SJCRH30 (cell line): ENCODE measurements at regions not wholly inside any gene's neighbourhood (a gene's known extent, or its start where the extent isn't known, plus 50 kb on each side); places are given as distances from the start of the nearest gene placed in this dataset.
A peak's percentile ranks its signal among the peaks of the same experiment; 100 is the strongest.
"Not testable (repeated sequence)": the region's sequence is repeated elsewhere in the genome, so short reads cannot be mapped to it uniquely, and the experiment has no call there.

Experiments used
- DNase-seq, 2 experiments: peaks; one replicate each; pipeline ENCODE4 v3.0.0-alpha.2; 2015 to 2020
- H3K27ac ChIP-seq: fragments of 250-450 bp; sonication (Bioruptor Pico); 2 replicates; pipeline ENCODE4 v1.5.1; 2020; ENCODE audit warnings: mild to moderate bottlenecking, moderate library complexity
- H3K27me3 ChIP-seq: fragments of 250-450 bp; sonication (Bioruptor Pico); 2 replicates; pipeline ENCODE4 v1.5.1; 2020; ENCODE audit warnings: mild to moderate bottlenecking, moderate library complexity
- H3K36me3 ChIP-seq: fragments of 250-450 bp; sonication (Bioruptor Pico); 2 replicates; pipeline ENCODE4 v1.5.1; 2020; ENCODE audit warnings: mild to moderate bottlenecking, moderate library complexity
- H3K4me1 ChIP-seq: fragments of 250-450 bp; sonication (Bioruptor Pico); 2 replicates; pipeline ENCODE4 v1.5.1; 2020; ENCODE audit warnings: mild to moderate bottlenecking, moderate library complexity
- H3K4me3 ChIP-seq: fragments of 250-450 bp; sonication (Bioruptor Pico); 2 replicates; pipeline ENCODE4 v1.5.1; 2020; ENCODE audit warnings: mild to moderate bottlenecking, moderate library complexity
- H3K9me3 ChIP-seq: fragments of 250-450 bp; sonication (Bioruptor Pico); replicated peaks from 2 replicates; pipeline ENCODE4 v1.5.1; 2020; ENCODE audit warnings: mild to moderate bottlenecking, moderate library complexity

DNA sequence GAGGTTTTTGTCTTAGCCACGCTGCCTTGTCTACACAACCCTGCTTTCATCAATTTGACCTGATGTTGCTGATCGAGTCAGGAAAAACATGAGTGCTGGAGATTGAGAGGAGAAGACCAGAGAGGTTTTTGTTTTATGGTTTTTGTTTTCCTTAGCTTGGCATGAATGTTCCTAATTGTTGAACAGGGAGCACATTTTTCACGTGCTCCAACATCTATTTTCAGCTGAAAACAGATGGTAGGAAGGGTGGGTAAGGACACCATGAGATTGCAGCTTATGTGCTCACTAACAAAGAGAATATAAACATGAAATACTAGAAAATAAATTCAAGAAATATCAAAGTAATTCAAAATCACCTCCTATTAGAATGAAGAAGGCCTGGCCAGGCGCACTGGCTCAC lies 79.9 kb upstream of the LMCD1 start:
- no peak for DNase-seq
- H3K4me1 ChIP-seq, result no peaks in the 10 kb centered on the region
- no peaks in the 10 kb centered on the region for H3K36me3 ChIP-seq
- no peak overlapping the region for H3K27ac ChIP-seq
- peaks cover 5% of the 10 kb centered on the region; the same call in 1 of the 2 replicates for H3K9me3 ChIP-seq
- no peak overlapping the region for H3K4me3 ChIP-seq
- no peaks in the 10 kb centered on the region for H3K27me3 ChIP-seq

- Histone ChIP-seq H3K4me1 (no peaks in the 10 kb centered on the region), H3K27ac (no peak overlapping the region), H3K27me3 (no peaks in the 10 kb centered on the region), H3K36me3 (no peaks in the 10 kb centered on the region), H3K4me3 (no peak overlapping the region), H3K9me3 (peaks cover 5% of the 10 kb centered on the region; the same call in 1 of the 2 replicates)
- DNase-seq, result no peak
These were observed 78.3 kb upstream of the LMCD1 start for GRCh38 chr3:8423307-8423706.

- H3K4me1 ChIP-seq, result no peaks in the 10 kb centered on the region
- no peak for DNase-seq
- no peak overlapping the region for H3K4me3 ChIP-seq
- no peak overlapping the region for H3K27ac ChIP-seq
- H3K36me3 ChIP-seq, result no peaks in the 10 kb centered on the region
- peaks cover 5% of the 10 kb centered on the region; the same call in 1 of the 2 replicates for H3K9me3 ChIP-seq
- no peaks in the 10 kb centered on the region for H3K27me3 ChIP-seq
These were observed 77.3 kb upstream of the LMCD1 start for GRCh38 chr3:8424281-8424680.

GRCh38 chr3:8436661-8437287 lies 64.8 kb upstream of the LMCD1 start:
- Histone ChIP-seq H3K4me3 (no peak overlapping the region), H3K4me1 (no peaks in the 10 kb centered on the region), H3K27ac (no peak overlapping the region), H3K9me3 (peaks cover 6% of the 10 kb centered on the region), H3K36me3 (no peaks in the 10 kb centered on the region), H3K27me3 (no peaks in the 10 kb centered on the region)
- DNase-seq, result no peak

GRCh38 chr3:8438507-8439079 lies 63.0 kb upstream of the LMCD1 start:
- DNase-seq, result no peak
- H3K27me3 ChIP-seq, result no peaks in the 10 kb centered on the region
- peaks cover 6% of the 10 kb centered on the region for H3K9me3 ChIP-seq
- H3K36me3 ChIP-seq, result no peaks in the 10 kb centered on the region
- peaks cover 15% of the 10 kb centered on the region for H3K4me1 ChIP-seq
- no peak overlapping the region for H3K27ac ChIP-seq
- no peak overlapping the region for H3K4me3 ChIP-seq

DNA sequence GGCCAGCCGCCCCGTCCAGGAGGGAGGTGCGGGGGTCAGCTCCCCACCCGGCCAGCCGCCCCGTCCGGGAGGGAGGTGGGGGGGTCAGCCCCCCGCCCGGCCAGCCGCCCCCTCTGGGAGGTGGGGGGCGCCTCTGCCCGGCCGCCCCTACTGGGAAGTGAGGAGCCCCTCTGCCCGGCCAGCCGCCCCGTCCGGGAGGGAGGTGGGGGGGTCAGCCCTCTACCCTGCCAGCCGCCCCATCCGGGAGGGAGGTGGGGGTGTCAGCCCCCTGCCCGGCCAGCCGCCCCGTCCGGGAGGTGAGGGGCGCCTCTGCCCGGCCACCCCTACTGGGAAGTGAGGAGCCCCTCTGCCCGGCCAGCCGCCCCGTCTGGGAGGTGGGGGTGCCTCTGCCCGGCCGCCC lies 61.5 kb upstream of the LMCD1 start:
- H3K4me3 ChIP-seq, H3K36me3 ChIP-seq, H3K27me3 ChIP-seq, H3K27ac ChIP-seq, DNase-seq, H3K9me3 ChIP-seq: not testable (repeated sequence)
- H3K4me1 ChIP-seq, result peaks cover 23% of the 10 kb centered on the region

GRCh38 chr3:8441969-8442559 lies 59.6 kb upstream of the LMCD1 start:
- H3K4me3 ChIP-seq, result no peak overlapping the region
- H3K4me1 ChIP-seq, result peaks cover 23% of the 10 kb centered on the region
- no peaks in the 10 kb centered on the region for H3K27me3 ChIP-seq
- no peaks in the 10 kb centered on the region for H3K36me3 ChIP-seq
- H3K27ac ChIP-seq, result no peak overlapping the region
- peak; percentile 54 to 89 for DNase-seq
- no peaks in the 10 kb centered on the region for H3K9me3 ChIP-seq

- DNase-seq, result peak in 1 of 2 experiments; percentile 17
- no peaks in the 10 kb centered on the region for H3K27me3 ChIP-seq
- no peaks in the 10 kb centered on the region for H3K9me3 ChIP-seq
- H3K4me3 ChIP-seq, result no peak overlapping the region
- H3K4me1 ChIP-seq, result peaks cover 25% of the 10 kb centered on the region
- no peak overlapping the region for H3K27ac ChIP-seq
- H3K36me3 ChIP-seq, result no peaks in the 10 kb centered on the region
These were observed 58.5 kb upstream of the LMCD1 start for GRCh38 chr3:8442993-8443650.

- peak; percentile 95 to 97 for DNase-seq
- Histone ChIP-seq H3K4me1 (peaks cover 25% of the 10 kb centered on the region), H3K9me3 (no peaks in the 10 kb centered on the region), H3K27ac (peak overlapping the region; percentile 71), H3K36me3 (no peaks in the 10 kb centered on the region), H3K27me3 (no peaks in the 10 kb centered on the region), H3K4me3 (peak overlapping the region; percentile 11)
These were observed 57.5 kb upstream of the LMCD1 start for GRCh38 chr3:8443829-8444791.

DNA sequence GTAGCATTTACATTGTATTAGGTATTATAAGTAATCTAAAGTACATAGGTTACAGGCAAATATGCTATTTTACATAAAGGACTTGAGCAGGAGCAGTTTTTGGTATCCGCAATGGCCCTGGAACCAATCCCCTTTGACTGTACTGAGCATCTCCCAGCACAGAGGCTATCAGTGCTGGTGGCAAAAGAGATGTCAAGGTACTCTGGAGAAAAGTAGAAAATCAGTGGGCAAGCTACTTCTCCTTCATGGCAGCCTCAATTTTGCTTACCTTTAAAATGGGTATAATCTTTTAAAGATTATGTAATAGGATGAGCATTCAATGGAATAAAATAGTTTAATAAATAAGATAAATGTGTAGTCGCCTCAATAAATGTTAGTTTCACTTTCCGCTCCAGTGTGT lies 56.7 kb upstream of the LMCD1 start:
- no peaks in the 10 kb centered on the region for H3K36me3 ChIP-seq
- H3K27me3 ChIP-seq, result no peaks in the 10 kb centered on the region
- H3K4me3 ChIP-seq, result no peak overlapping the region; the same call in 1 of the 2 replicates
- no peaks in the 10 kb centered on the region for H3K9me3 ChIP-seq
- H3K4me1 ChIP-seq, result peaks cover 25% of the 10 kb centered on the region
- no peak for DNase-seq
- H3K27ac ChIP-seq, result peak overlapping the region; percentile 71

DNA sequence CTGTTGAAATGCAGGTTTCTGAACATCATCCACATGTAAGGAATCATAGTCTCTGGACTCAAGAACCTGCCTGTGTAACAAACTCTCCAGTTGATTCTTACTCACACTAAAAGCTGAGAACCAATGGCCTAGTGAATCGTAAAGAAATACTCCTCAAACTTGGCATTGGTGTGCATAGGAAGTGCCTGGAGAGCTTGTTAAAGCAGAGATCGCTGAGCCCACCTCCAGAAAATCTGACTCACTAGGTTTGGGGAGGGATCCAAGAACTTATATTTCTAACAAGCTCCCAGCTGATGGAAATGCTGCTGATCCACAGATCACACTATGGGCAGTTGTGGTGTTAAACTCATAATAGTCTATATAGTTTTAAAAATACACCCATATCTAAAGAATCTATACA lies 55.8 kb upstream of the LMCD1 start:
- Histone ChIP-seq H3K4me3 (no peak overlapping the region), H3K27ac (no peak overlapping the region), H3K4me1 (peaks cover 25% of the 10 kb centered on the region), H3K27me3 (no peaks in the 10 kb centered on the region), H3K36me3 (no peaks in the 10 kb centered on the region), H3K9me3 (no peaks in the 10 kb centered on the region; the same call in 1 of the 2 replicates)
- DNase-seq, result peak in 1 of 2 experiments; percentile 15

GRCh38 chr3:8446845-8447244 lies 54.8 kb upstream of the LMCD1 start:
- no peak overlapping the region for H3K27ac ChIP-seq
- H3K4me3 ChIP-seq, result no peak overlapping the region
- peaks cover 29% of the 10 kb centered on the region for H3K4me1 ChIP-seq

DNA sequence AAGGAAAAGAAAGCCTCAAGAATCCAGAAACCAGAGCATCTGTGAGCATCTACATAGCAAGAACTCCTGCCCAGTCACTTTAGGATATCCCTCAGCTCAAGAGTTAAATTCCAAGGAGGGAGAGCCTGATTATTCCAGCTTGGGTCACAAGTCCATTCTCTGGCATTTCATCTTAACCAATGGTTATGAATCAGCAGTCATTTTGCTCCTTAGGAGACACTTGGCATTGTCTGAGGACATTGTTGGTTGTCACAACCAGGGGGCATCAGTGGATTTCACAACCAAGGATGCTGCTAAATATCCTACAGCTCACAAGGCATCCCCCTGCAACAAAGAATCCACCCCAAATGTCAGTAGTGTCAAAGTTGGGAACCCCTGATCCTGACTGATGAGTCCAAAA lies 51.0 kb upstream of the LMCD1 start:
- peaks cover 6% of the 10 kb centered on the region; the same call in 1 of the 2 replicates for H3K4me1 ChIP-seq
- peak in 1 of 2 experiments; percentile 17 for DNase-seq

More at GRCh38 chr3:8446845-8447244, 54.8 kb upstream of the LMCD1 start:
- DNase-seq, result no peak
- Histone ChIP-seq H3K9me3 (no peaks in the 10 kb centered on the region; the same call in 1 of the 2 replicates), H3K36me3 (no peaks in the 10 kb centered on the region), H3K27me3 (no peaks in the 10 kb centered on the region)

GRCh38 chr3:8451696-8452095 lies 49.9 kb upstream of the LMCD1 start:
- Histone ChIP-seq H3K4me3 (no peak overlapping the region), H3K9me3 (no peaks in the 10 kb centered on the region; the same call in 1 of the 2 replicates), H3K4me1 (peaks cover 6% of the 10 kb centered on the region), H3K36me3 (no peaks in the 10 kb centered on the region), H3K27me3 (no peaks in the 10 kb centered on the region), H3K27ac (no peak overlapping the region)
- DNase-seq, result no peak

More for the DNA sequence above, 51.0 kb upstream of the LMCD1 start:
- Histone ChIP-seq H3K36me3 (no peaks in the 10 kb centered on the region), H3K27me3 (no peaks in the 10 kb centered on the region), H3K9me3 (no peaks in the 10 kb centered on the region; the same call in 1 of the 2 replicates), H3K27ac (no peak overlapping the region; the same call in 1 of the 2 replicates), H3K4me3 (no peak overlapping the region)
